Central memory CD8-positive, alpha-beta T cell (primary cell): ENCODE measurements at regions not wholly inside any gene's neighbourhood (a gene's known extent, or its start where the extent isn't known, plus 50 kb on each side); places are given as distances from the start of the nearest gene placed in this dataset.

ENCODE experiments used
- ATAC-seq: fragments of 150-1000 bp; cut with Tn5 transposase; replicated peaks from 2 replicates; pipeline ENCODE4 v1.10.0; 2022; ENCODE audit warnings: mild to moderate bottlenecking, moderate FRiP score, moderate number of reproducible peaks; ENCODE audit not compliant: poor library complexity, severe bottlenecking; ENCODE audit errors: extremely low read depth
- DNase-seq, 2 donors: peaks; one replicate each; pipeline ENCODE4 v3.0.0; 2021; ENCODE audit warnings: low spot score in 2 of 2
- H3K27ac Mint-ChIP-seq: one replicate; pipeline ENCODE4 v1.8.0; 2022; ENCODE audit warnings: low read depth, mild to moderate bottlenecking, moderate library complexity, mixed read lengths
- H3K27me3 Mint-ChIP-seq: one replicate; pipeline ENCODE4 v1.8.0; 2022; ENCODE audit warnings: mixed read lengths
- H3K36me3 Mint-ChIP-seq: one replicate; pipeline ENCODE4 v1.8.0; 2022; ENCODE audit warnings: mild to moderate bottlenecking, moderate library complexity, mixed read lengths; ENCODE audit not compliant: insufficient read depth
- H3K4me1 Mint-ChIP-seq: one replicate; pipeline ENCODE4 v1.8.0; 2022; ENCODE audit warnings: mixed read lengths
- H3K4me3 Mint-ChIP-seq: one replicate; pipeline ENCODE4 v1.8.0; 2022; ENCODE audit warnings: mild to moderate bottlenecking, moderate library complexity, mixed read lengths
- H3K9me3 Mint-ChIP-seq: one replicate; pipeline ENCODE4 v1.8.0; 2022; ENCODE audit warnings: mixed read lengths

- Mint-ChIP-seq H3K9me3 (no peaks in the 10 kb centered on the region), H3K27me3 (peaks cover 52% of the 10 kb centered on the region), H3K36me3 (no peaks in the 10 kb centered on the region), H3K27ac (no peak overlapping the region), H3K4me1 (no peaks in the 10 kb centered on the region), H3K4me3 (no peak overlapping the region)
- DNase-seq = no peak
- no peak for ATAC-seq
Observed at GRCh38 chr20:52921340-52921739, 50.8 kb upstream of the TSHZ2 start.

- no peak for DNase-seq
- no peaks in the 10 kb centered on the region for H3K36me3 Mint-ChIP-seq
- peaks cover 24% of the 10 kb centered on the region for H3K27me3 Mint-ChIP-seq
- H3K4me1 Mint-ChIP-seq = no peaks in the 10 kb centered on the region
- H3K4me3 Mint-ChIP-seq = no peak overlapping the region
- H3K27ac Mint-ChIP-seq = no peak overlapping the region
- no peaks in the 10 kb centered on the region for H3K9me3 Mint-ChIP-seq
- no peak for ATAC-seq
Observed at GRCh38 chr20:52918311-52918710, 53.8 kb upstream of the TSHZ2 start.

- Mint-ChIP-seq H3K4me1 (no peaks in the 10 kb centered on the region), H3K4me3 (no peak overlapping the region), H3K27ac (no peak overlapping the region), H3K36me3 (no peaks in the 10 kb centered on the region), H3K27me3 (no peaks in the 10 kb centered on the region), H3K9me3 (no peaks in the 10 kb centered on the region)
- ATAC-seq = no peak
- DNase-seq = no peak
Observed at GRCh38 chr20:52915564-52915963, 56.6 kb upstream of the TSHZ2 start.

DNA sequence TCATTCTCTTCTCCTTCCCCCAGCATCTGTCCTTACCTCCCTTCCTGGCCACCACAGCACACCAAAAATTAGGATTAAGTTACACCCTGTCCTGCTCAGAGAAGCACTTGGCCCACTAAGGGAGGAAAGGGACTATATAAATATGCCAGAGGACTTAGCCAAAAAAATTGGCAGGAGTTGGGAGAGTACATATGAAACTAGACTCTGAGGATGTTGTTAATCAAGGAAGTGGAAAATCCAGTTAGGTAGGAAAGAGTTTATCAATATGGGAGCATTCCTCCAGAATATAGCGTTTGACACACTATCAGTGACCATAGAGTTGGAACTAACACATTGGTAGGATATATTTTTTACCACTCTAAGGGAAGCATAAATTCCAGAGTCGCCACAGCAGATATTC, 57.3 kb upstream of the TSHZ2 start:
- no peak overlapping the region for H3K4me3 Mint-ChIP-seq
- H3K27me3 Mint-ChIP-seq = peaks cover 1% of the 10 kb centered on the region
- ATAC-seq (no peak), DNase-seq (no peak)
- no peak overlapping the region for H3K27ac Mint-ChIP-seq
- H3K36me3 Mint-ChIP-seq = no peaks in the 10 kb centered on the region
- H3K9me3 Mint-ChIP-seq = no peaks in the 10 kb centered on the region
- H3K4me1 Mint-ChIP-seq = no peaks in the 10 kb centered on the region

GRCh38 chr20:52913650-52914387, 58.3 kb upstream of the TSHZ2 start:
- no peaks in the 10 kb centered on the region for H3K4me1 Mint-ChIP-seq
- ATAC-seq = no peak
- H3K36me3 Mint-ChIP-seq = no peaks in the 10 kb centered on the region
- H3K27me3 Mint-ChIP-seq = peaks cover 12% of the 10 kb centered on the region
- H3K4me3 Mint-ChIP-seq = no peak overlapping the region
- H3K27ac Mint-ChIP-seq = no peak overlapping the region
- no peak for DNase-seq
- H3K9me3 Mint-ChIP-seq = no peaks in the 10 kb centered on the region

- peaks cover 53% of the 10 kb centered on the region for H3K27me3 Mint-ChIP-seq
- H3K36me3 Mint-ChIP-seq = peaks cover 2% of the 10 kb centered on the region
- ATAC-seq (no peak), DNase-seq (no peak)
- no peak overlapping the region for H3K27ac Mint-ChIP-seq
- no peak overlapping the region for H3K4me3 Mint-ChIP-seq
- no peaks in the 10 kb centered on the region for H3K4me1 Mint-ChIP-seq
- H3K9me3 Mint-ChIP-seq = no peaks in the 10 kb centered on the region
Observed at GRCh38 chr20:52905241-52905994, 66.7 kb upstream of the TSHZ2 start.

DNA sequence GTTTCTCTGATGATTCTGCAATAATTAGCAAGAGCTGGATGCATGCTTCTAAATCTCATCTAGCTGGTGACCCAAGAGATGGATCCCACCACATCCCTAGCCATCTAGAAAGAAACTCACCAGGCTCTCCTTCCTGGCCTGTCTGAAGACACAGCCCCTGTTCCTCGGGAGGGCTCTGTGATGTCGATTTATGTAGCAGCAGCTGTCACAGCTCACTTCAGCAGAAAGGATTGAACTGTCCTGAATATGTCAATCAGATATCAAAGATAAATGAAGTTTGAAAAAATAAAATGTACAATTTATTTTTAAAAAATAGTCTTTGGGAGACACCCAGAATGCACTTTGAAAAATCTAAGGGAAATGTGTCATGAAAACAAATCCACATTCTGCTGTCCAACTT, 67.3 kb upstream of the TSHZ2 start:
- Mint-ChIP-seq H3K4me3 (no peak overlapping the region), H3K27me3 (peaks cover 57% of the 10 kb centered on the region), H3K36me3 (peaks cover 2% of the 10 kb centered on the region), H3K27ac (no peak overlapping the region), H3K9me3 (no peaks in the 10 kb centered on the region), H3K4me1 (no peaks in the 10 kb centered on the region)
- DNase-seq (no peak), ATAC-seq (no peak)

- ATAC-seq (no peak), DNase-seq (no peak)
- H3K4me1 Mint-ChIP-seq = no peaks in the 10 kb centered on the region
- H3K27ac Mint-ChIP-seq = no peak overlapping the region
- H3K27me3 Mint-ChIP-seq = peaks cover 71% of the 10 kb centered on the region
- H3K9me3 Mint-ChIP-seq = no peaks in the 10 kb centered on the region
- H3K36me3 Mint-ChIP-seq = no peaks in the 10 kb centered on the region
- H3K4me3 Mint-ChIP-seq = no peak overlapping the region
Observed at GRCh38 chr20:52899041-52899608, 73.0 kb upstream of the TSHZ2 start.

DNA sequence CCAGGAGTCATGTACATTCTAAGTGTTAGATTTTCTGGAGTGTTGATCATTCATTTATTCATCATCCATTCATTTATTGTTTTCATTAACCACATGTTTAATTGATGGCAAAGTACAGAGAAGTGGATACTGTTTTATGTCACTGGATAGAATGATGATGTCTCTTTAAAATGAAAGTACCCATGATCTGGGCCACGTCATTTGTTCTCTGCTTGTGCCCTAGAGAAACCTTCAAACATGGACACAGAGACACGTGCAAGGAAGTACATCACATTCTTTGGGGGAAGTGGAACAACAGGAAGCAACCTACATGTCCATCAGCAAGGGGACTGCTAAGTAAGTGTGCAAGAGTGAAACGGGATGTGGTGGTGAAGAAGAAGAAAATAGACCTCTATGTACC, 75.8 kb upstream of the TSHZ2 start:
- no peaks in the 10 kb centered on the region for H3K36me3 Mint-ChIP-seq
- no peaks in the 10 kb centered on the region for H3K4me1 Mint-ChIP-seq
- H3K9me3 Mint-ChIP-seq = no peaks in the 10 kb centered on the region
- H3K27me3 Mint-ChIP-seq = peaks cover 60% of the 10 kb centered on the region
- no peak overlapping the region for H3K4me3 Mint-ChIP-seq
- no peak for ATAC-seq
- no peak overlapping the region for H3K27ac Mint-ChIP-seq
- DNase-seq = no peak

GRCh38 chr20:52895701-52896100, 76.5 kb upstream of the TSHZ2 start:
- ATAC-seq (no peak), DNase-seq (no peak)
- Mint-ChIP-seq H3K27me3 (peaks cover 66% of the 10 kb centered on the region), H3K9me3 (no peaks in the 10 kb centered on the region), H3K27ac (no peak overlapping the region), H3K36me3 (no peaks in the 10 kb centered on the region), H3K4me1 (no peaks in the 10 kb centered on the region), H3K4me3 (no peak overlapping the region)

DNA sequence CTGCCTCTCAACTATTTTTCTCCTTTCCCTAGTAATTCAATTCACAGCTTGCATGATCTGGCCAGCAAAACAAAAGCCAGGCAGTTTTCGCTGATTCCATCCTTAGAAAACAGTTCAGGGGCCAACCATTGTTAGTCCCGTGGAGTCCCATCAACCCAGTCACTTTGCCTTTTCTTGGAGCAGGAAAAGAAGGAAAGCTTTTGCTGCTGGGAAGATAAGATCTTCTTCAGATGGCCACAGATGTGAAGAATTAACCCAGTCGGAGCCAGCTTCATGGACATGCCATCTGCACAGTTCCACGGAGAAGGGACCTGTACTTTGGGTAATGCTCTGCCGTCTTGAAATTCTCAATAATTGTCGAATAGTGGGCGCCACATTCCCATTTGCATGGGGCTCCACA, 76.9 kb upstream of the TSHZ2 start:
- H3K4me3 Mint-ChIP-seq = no peak overlapping the region
- DNase-seq (no peak), ATAC-seq (no peak)
- no peaks in the 10 kb centered on the region for H3K9me3 Mint-ChIP-seq
- H3K36me3 Mint-ChIP-seq = no peaks in the 10 kb centered on the region
- no peaks in the 10 kb centered on the region for H3K4me1 Mint-ChIP-seq
- peaks cover 67% of the 10 kb centered on the region for H3K27me3 Mint-ChIP-seq
- H3K27ac Mint-ChIP-seq = no peak overlapping the region

DNA sequence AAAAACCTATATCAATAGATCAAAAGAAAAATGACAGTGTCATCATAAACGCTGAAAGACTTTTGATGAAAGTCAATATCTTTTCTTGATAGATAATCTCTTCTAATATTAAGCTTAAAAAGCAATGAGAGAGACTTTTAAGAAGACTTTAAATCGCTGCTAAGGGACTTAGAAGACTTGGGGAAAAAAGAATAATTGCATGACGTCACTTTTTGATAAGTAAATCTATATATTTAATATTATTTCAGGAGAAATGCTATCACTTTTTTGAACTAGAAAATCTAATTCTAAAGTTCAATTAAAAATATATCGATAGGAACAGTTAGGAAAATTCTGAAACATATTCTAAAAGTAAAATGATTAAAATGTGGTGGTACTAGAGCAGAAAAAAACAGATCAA, 78.7 kb upstream of the TSHZ2 start:
- Mint-ChIP-seq H3K27ac (no peak overlapping the region), H3K9me3 (no peaks in the 10 kb centered on the region), H3K36me3 (no peaks in the 10 kb centered on the region), H3K27me3 (peaks cover 67% of the 10 kb centered on the region), H3K4me1 (no peaks in the 10 kb centered on the region), H3K4me3 (no peak overlapping the region)
- ATAC-seq = no peak
- DNase-seq = no peak

DNA sequence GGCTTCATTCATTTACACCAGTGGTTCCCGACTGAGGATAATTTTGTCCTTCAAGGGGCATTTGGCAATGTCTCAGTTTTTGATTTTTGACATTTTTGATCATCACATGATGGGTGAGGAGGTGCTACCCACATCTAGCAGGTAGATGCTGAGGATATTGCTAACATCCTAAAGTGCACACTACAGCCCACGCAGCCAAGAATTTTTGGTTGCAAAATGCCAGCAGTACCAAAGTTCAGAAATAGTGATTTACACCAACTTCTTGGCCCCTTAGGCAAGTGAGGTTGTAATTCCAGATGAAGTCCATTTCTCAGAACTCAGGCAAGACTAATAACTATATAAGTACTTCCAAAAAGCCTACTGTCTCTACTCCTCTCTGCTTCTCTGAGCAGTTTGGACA, 80.1 kb upstream of the TSHZ2 start:
- H3K27me3 Mint-ChIP-seq = peaks cover 82% of the 10 kb centered on the region
- H3K4me1 Mint-ChIP-seq = no peaks in the 10 kb centered on the region
- DNase-seq (no peak), ATAC-seq (no peak)
- no peaks in the 10 kb centered on the region for H3K36me3 Mint-ChIP-seq
- no peak overlapping the region for H3K4me3 Mint-ChIP-seq
- no peaks in the 10 kb centered on the region for H3K9me3 Mint-ChIP-seq
- H3K27ac Mint-ChIP-seq = no peak overlapping the region
